ENCODE measurements at regions not wholly inside any gene's neighbourhood (a gene's known extent, or its start where the extent isn't known, plus 50 kb on each side); places are given as distances from the start of the nearest gene placed in this dataset.
A peak's percentile ranks its signal among the peaks of the same experiment; 100 is the strongest.

GRCh38 chr10:85547460-85548023 lies 819.1 kb downstream of the GRID1 start:
- no peak overlapping the region for H3K4me3 ChIP-seq (replicated peaks; ENCODE audit: low read depth, low read length)
- no peak for DNase-seq (ENCODE audit: extremely low read depth, low read depth)
- TF ChIP-seq CTCF (IDR thresholded peaks at IDR 0.05; ENCODE audit: low read depth, low read length, missing control alignments), result no peak

GRCh38 chr10:85548034-85548433 lies 818.6 kb downstream of the GRID1 start:
- DNase-seq (ENCODE audit: extremely low read depth, low read depth), result peak; percentile 4
- no peak for TF ChIP-seq CTCF (IDR thresholded peaks at IDR 0.05; ENCODE audit: low read depth, low read length, missing control alignments)
- H3K4me3 ChIP-seq (replicated peaks; ENCODE audit: low read depth, low read length), result no peak overlapping the region

All from HFF-Myc (cell line).